Esophagus muscularis mucosa (tissue), 3 donors: ENCODE measurements at regions not wholly inside any gene's neighbourhood (a gene's known extent, or its start where the extent isn't known, plus 50 kb on each side); places are given as distances from the start of the nearest gene placed in this dataset.

ENCODE experiments used
- CTCF ChIP-seq, 3 experiments: fragments of 200-600 bp in 2 of 3; fragments of 450-650 bp in 1 of 3; sonication (generic) in 2 of 3; IDR thresholded peaks; one replicate each; pipeline ENCODE4 v1.5.1; 2017 to 2019; ENCODE audit warnings: antibody characterized with exemption in 3 of 3, mild to moderate bottlenecking in 2 of 3, moderate library complexity in 1 of 3
- POLR2AphosphoS5 ChIP-seq, 2 donors: sonication (generic); formaldehyde crosslinking; IDR thresholded peaks; one replicate each; pipeline ENCODE4 v1.6.1; 2017; ENCODE audit warnings: antibody characterized with exemption in 2 of 2

GRCh38 chr11:80944758-80945157, 1503.9 kb upstream of the TENM4 start:
- TF ChIP-seq CTCF (IDR thresholded peaks at IDR 0.05) (no peak), POLR2AphosphoS5 (IDR thresholded peaks at IDR 0.05) (no peak)
